Right lobe of liver (tissue), 4 donors: ENCODE measurements at regions not wholly inside any gene's neighbourhood (a gene's known extent, or its start where the extent isn't known, plus 50 kb on each side); places are given as distances from the start of the nearest gene placed in this dataset.

Source experiments
- POLR2A ChIP-seq: fragments of 450-650 bp; IDR thresholded peaks from one replicate; pipeline ENCODE4 v1.6.1; 2017; ENCODE audit warnings: antibody characterized with exemption, mild to moderate bottlenecking
- TF ChIP-seq, protein P1 (sequence below), 4 donors: fragments of 200-600 bp in 3 of 4; fragments of 450-650 bp in 1 of 4; IDR thresholded peaks; one replicate each; pipeline versions ENCODE4 v1.5.1 to v1.8.0; 2016 to 2022; ENCODE audit warnings: antibody characterized with exemption in 4 of 4, mild to moderate bottlenecking in 2 of 4
- donor health status: DM: no; HTN: no; CAD: no.
- donor health status: DM: no; HTN: no; CAD: no.
- donor health status: DM: no; HTN: yes; CAD: no.

DNA sequence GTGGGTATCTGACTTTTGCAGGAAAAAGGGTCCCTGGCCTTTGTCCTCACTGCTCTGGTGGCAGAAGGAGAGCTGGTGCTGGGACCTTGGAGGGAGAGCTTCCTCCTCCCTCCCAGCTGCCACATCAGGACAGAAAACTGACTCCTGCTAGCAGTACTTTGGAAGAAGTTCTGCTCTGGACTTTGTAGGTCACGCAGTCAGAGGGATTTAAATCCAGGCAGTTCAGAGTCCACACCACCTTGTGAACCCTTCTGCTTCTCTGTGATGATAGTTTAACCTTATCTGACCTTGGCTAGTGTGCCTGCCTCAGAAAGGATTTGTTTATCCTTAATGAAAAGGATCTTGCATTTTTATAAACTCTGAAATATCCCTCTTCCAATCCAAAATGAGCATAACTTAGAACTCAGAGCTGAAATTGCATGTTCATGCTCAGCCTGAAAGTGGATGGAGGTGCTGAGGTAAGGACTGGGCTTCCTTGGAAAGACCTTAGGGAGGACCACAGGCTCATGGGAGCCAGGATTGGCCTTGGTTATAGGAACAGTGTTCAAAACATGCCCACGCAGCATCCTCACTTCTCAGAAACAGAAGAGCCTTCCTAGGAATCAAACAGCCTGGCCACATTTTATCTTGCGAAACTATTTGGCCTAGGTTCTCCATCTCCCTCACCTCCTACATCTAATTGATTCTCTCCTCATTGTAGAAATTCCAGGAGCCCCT is 123.9 kb upstream of the SASH1 start:
- TF ChIP-seq, protein P1, sequence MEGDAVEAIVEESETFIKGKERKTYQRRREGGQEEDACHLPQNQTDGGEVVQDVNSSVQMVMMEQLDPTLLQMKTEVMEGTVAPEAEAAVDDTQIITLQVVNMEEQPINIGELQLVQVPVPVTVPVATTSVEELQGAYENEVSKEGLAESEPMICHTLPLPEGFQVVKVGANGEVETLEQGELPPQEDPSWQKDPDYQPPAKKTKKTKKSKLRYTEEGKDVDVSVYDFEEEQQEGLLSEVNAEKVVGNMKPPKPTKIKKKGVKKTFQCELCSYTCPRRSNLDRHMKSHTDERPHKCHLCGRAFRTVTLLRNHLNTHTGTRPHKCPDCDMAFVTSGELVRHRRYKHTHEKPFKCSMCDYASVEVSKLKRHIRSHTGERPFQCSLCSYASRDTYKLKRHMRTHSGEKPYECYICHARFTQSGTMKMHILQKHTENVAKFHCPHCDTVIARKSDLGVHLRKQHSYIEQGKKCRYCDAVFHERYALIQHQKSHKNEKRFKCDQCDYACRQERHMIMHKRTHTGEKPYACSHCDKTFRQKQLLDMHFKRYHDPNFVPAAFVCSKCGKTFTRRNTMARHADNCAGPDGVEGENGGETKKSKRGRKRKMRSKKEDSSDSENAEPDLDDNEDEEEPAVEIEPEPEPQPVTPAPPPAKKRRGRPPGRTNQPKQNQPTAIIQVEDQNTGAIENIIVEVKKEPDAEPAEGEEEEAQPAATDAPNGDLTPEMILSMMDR (IDR thresholded peaks at IDR 0.05), result no peak
- TF ChIP-seq POLR2A, result no peak
